Astrocyte (in vitro differentiated cells and primary cell): ENCODE measurements at regions not wholly inside any gene's neighbourhood (a gene's known extent, or its start where the extent isn't known, plus 50 kb on each side); places are given as distances from the start of the nearest gene placed in this dataset.

Experiments used
- CTCF ChIP-seq: IDR thresholded peaks from 2 replicates; pipeline ENCODE4 v1.5.1; 2011; ENCODE audit warnings: low read depth, mild to moderate bottlenecking, inconsistent platforms, low read length, moderate library complexity; ENCODE audit not compliant: insufficient read depth
- EZH2 ChIP-seq: IDR thresholded peaks from 2 replicates; pipeline ENCODE4 v1.6.1; 2012; ENCODE audit warnings: mild to moderate bottlenecking, low read length, inconsistent platforms; ENCODE audit not compliant: insufficient read depth

- TF ChIP-seq CTCF (no peak), EZH2 (no peak)
Measured at GRCh38 chr4:138804711-138805110, 210.9 kb upstream of the NOCT start.
